Breast epithelium (tissue), 4 donors: ENCODE measurements at regions not wholly inside any gene's neighbourhood (a gene's known extent, or its start where the extent isn't known, plus 50 kb on each side); places are given as distances from the start of the nearest gene placed in this dataset.

ENCODE experiments used
- DNase-seq, 2 donors: peaks; one replicate each; pipeline ENCODE4 v3.0.0-alpha.2; 2019; ENCODE audit warnings: low spot score in 2 of 2
- H3K27ac ChIP-seq, 2 donors: fragments of 200-600 bp; sonication (generic) in 1 of 2; one replicate each; pipeline ENCODE4 v1.5.1; 2016 to 2019; ENCODE audit warnings: mild to moderate bottlenecking in 1 of 2
- H3K27me3 ChIP-seq, 2 donors: fragments of 200-600 bp; sonication (generic) in 1 of 2; one replicate each; pipeline versions ENCODE4 v1.5.1 to v1.6.0; 2017 to 2019; ENCODE audit warnings: control low read depth in 1 of 2, mild to moderate bottlenecking in 1 of 2
- H3K36me3 ChIP-seq: fragments of 200-600 bp; one replicate; pipeline ENCODE4 v1.5.1; 2019
- H3K4me1 ChIP-seq, 2 donors: fragments of 200-600 bp; sonication (generic); one replicate each; pipeline ENCODE4 v1.5.1; 2016 to 2019; ENCODE audit warnings: control low read depth in 1 of 2
- H3K4me3 ChIP-seq, 3 donors: fragments of 200-600 bp; sonication (generic); 1 replicate in 2 of 3; 2 replicates in 1 of 3; pipeline ENCODE4 v1.5.1; 2016 to 2019; ENCODE audit warnings: mild to moderate bottlenecking in 3 of 3, moderate library complexity in 2 of 3
- H3K9me3 ChIP-seq, 2 donors: fragments of 200-600 bp; sonication (generic) in 1 of 2; one replicate each; pipeline ENCODE4 v1.5.1; 2016 to 2019; ENCODE audit warnings: control low read depth in 1 of 2
- CTCF ChIP-seq, 3 donors: fragments of 450-650 bp; IDR thresholded peaks; one replicate each; pipeline ENCODE4 v1.5.1; 2016 to 2017; ENCODE audit warnings: antibody characterized with exemption in 3 of 3, mild to moderate bottlenecking in 3 of 3, moderate library complexity in 3 of 3
- POLR2A ChIP-seq: fragments of 450-650 bp; IDR thresholded peaks from one replicate; pipeline ENCODE4 v1.6.1; 2016; ENCODE audit warnings: antibody characterized with exemption, mild to moderate bottlenecking, moderate library complexity
- POLR2AphosphoS5 ChIP-seq, 3 donors: sonication (generic); formaldehyde crosslinking; IDR thresholded peaks; one replicate each; pipeline ENCODE4 v1.6.1; 2017; ENCODE audit warnings: antibody characterized with exemption in 3 of 3
- intact Hi-C: fragments of 100-400 bp; cut with DNase I; formaldehyde crosslinking; loops from one replicate; pipeline ENCODE4 v1.15.1; 2023; ENCODE audit warnings: low total_unique reads

DNA sequence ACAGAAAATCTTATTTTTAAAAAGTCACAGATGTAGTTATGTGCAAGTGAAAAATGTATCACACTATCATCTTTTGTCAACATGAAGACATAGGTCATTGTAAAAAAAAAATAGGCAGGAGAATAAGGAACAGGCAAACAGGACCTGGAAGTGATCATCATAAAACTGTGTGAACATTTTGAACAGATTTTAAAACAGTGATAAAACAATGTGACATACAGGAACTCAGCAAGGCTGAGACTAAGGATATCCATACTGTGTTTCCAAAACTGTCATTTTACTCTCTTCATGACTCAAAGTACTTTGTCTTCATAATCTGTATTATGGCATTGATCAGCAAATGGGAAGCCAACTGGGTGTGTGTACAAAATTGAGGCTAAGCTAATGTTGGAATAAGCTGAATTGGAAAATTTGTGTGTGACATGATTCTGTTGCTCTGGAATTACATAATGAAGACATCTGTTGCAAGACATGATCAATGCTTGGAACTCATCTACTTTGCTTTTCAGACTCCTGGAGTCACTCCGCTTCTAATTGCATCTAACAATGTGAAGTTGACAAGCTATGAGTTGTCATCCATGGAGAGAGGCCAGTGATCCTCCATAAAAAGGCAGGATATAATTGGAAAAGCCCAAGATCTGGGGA is 978.7 kb upstream of the NUDT12 start:
- no peak for DNase-seq
- intact Hi-C loops: no loop called here
- no peaks in the 10 kb centered on the region for H3K27me3 ChIP-seq
- H3K36me3 ChIP-seq: no peaks in the 10 kb centered on the region
- no peak overlapping the region for H3K4me3 ChIP-seq
- no peak overlapping the region for H3K27ac ChIP-seq
- H3K9me3 ChIP-seq: no peaks in the 10 kb centered on the region
- TF ChIP-seq CTCF (IDR thresholded peaks at IDR 0.05) (no peak), POLR2A (no peak), POLR2AphosphoS5 (IDR thresholded peaks at IDR 0.05) (no peak)
- no peaks in the 10 kb centered on the region for H3K4me1 ChIP-seq

DNA sequence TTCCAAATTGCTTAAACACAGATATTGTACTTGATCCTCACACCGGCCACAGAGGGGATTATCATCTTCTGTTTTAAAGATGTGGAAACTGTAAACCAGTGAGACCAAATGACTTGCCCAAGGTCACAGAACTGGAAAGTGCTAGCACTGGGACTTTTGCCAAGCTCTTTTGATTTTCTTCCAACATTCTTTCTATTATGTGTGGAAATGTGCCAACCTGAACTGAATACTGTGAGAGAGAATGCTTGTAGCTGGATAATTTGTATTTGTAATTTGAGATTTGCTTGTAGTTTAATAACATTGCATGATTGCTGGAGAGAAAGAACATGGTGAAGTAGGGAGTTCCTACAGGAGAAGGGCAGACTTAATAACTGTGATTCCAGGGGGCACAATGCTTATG is 977.9 kb upstream of the NUDT12 start:
- intact Hi-C loops: no loop called here
- no peaks in the 10 kb centered on the region for H3K4me1 ChIP-seq
- H3K27me3 ChIP-seq: no peaks in the 10 kb centered on the region
- no peaks in the 10 kb centered on the region for H3K9me3 ChIP-seq
- H3K27ac ChIP-seq: no peak overlapping the region
- no peak for TF ChIP-seq POLR2AphosphoS5 (IDR thresholded peaks at IDR 0.05)
- TF ChIP-seq CTCF (IDR thresholded peaks at IDR 0.05): no peak
- no peak for TF ChIP-seq POLR2A
- no peaks in the 10 kb centered on the region for H3K36me3 ChIP-seq
- no peak overlapping the region for H3K4me3 ChIP-seq
- DNase-seq: no peak

GRCh38 chr5:104539618-104540350 is 977.2 kb upstream of the NUDT12 start:
- H3K27ac ChIP-seq: no peak overlapping the region
- intact Hi-C loops: no loop called here

DNA sequence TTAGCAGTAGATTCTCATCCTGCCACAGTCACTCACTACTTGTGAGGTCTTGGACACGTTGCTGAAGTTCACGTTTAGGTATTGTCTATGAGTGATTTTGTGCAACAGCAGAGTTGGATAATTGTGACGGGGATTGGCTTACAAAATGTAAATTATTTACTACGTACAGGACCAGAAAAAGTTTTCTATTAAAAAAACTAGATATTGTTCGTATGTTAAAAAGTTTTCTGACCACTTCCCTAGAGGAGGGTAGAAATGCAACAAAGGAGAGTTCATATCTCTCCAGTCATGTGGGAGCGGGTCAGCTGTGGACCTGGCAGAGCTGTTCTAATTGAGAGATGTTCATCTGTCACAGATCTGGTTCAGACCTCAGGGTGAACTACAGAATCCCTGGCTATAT is 976.1 kb upstream of the NUDT12 start:
- H3K4me1 ChIP-seq: no peaks in the 10 kb centered on the region
- H3K4me3 ChIP-seq: no peak overlapping the region
- H3K9me3 ChIP-seq: no peaks in the 10 kb centered on the region
- intact Hi-C loops: no loop called here
- H3K27me3 ChIP-seq: no peaks in the 10 kb centered on the region
- no peaks in the 10 kb centered on the region for H3K36me3 ChIP-seq
- H3K27ac ChIP-seq: no peak overlapping the region
- DNase-seq: no peak
- TF ChIP-seq POLR2A: no peak
- no peak for TF ChIP-seq POLR2AphosphoS5 (IDR thresholded peaks at IDR 0.05)
- no peak for TF ChIP-seq CTCF (IDR thresholded peaks at IDR 0.05)

More at GRCh38 chr5:104539618-104540350, 977.2 kb upstream of the NUDT12 start:
- Histone ChIP-seq H3K36me3 (no peaks in the 10 kb centered on the region), H3K9me3 (no peaks in the 10 kb centered on the region), H3K4me1 (no peaks in the 10 kb centered on the region), H3K27me3 (no peaks in the 10 kb centered on the region), H3K4me3 (no peak overlapping the region)
- no peak for DNase-seq
- TF ChIP-seq POLR2AphosphoS5 (IDR thresholded peaks at IDR 0.05) (no peak), CTCF (IDR thresholded peaks at IDR 0.05) (no peak), POLR2A (no peak)

DNA sequence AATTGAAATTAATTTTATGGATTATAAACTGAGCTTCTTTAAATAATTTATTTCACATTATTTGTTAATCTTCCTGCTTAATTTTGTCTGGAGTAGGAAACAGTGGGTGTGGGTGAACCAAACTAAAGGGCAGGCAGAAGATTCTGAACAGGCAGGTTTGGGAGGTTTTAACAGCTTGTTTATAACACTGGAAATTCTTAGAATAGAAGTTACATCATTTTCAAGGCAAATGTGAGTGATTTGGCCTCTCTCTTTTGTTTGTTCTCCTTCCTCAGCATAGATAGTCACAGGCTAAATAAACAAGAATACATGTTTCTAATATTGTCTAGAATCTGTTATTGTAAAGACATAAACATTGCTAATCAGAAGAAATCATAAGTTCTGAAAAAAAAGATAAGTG is 970.9 kb upstream of the NUDT12 start:
- Histone ChIP-seq H3K4me1 (no peaks in the 10 kb centered on the region), H3K4me3 (no peak overlapping the region), H3K36me3 (no peaks in the 10 kb centered on the region), H3K27ac (no peak overlapping the region), H3K9me3 (no peaks in the 10 kb centered on the region), H3K27me3 (no peaks in the 10 kb centered on the region)
- intact Hi-C loops: no loop called here
- DNase-seq: no peak
- TF ChIP-seq POLR2A (no peak), CTCF (IDR thresholded peaks at IDR 0.05) (no peak), POLR2AphosphoS5 (IDR thresholded peaks at IDR 0.05) (no peak)
